ENCODE measurements at regions not wholly inside any gene's neighbourhood (a gene's known extent, or its start where the extent isn't known, plus 50 kb on each side); places are given as distances from the start of the nearest gene placed in this dataset.

GRCh38 chr1:104906141-104906540, 1156.4 kb downstream of the AMY1C start:
- H3K79me2 ChIP-seq (ENCODE audit: insufficient read depth, low read length) = no peaks in the 10 kb centered on the region
- no peaks in the 10 kb centered on the region for H3K27me3 ChIP-seq (ENCODE audit: insufficient read depth, low read length)
- no peaks in the 10 kb centered on the region for H3K23me2 ChIP-seq (ENCODE audit: insufficient read length, low read depth, low read length, poor library complexity, severe bottlenecking)
- H4K8ac ChIP-seq (replicated peaks; ENCODE audit: insufficient read length, low read depth, low read length) = no peak overlapping the region
- H3K27me3 Mint-ChIP-seq (ENCODE audit: low read depth) = no peaks in the 10 kb centered on the region; the same call in 1 of the 2 replicates
- H3K56ac ChIP-seq (ENCODE audit: insufficient read length, low read depth, low read length) = no peak overlapping the region
- no peak overlapping the region for H3K4me2 ChIP-seq (ENCODE audit: insufficient read depth, insufficient read length, low read length)
- TF ChIP-seq, protein P1, sequence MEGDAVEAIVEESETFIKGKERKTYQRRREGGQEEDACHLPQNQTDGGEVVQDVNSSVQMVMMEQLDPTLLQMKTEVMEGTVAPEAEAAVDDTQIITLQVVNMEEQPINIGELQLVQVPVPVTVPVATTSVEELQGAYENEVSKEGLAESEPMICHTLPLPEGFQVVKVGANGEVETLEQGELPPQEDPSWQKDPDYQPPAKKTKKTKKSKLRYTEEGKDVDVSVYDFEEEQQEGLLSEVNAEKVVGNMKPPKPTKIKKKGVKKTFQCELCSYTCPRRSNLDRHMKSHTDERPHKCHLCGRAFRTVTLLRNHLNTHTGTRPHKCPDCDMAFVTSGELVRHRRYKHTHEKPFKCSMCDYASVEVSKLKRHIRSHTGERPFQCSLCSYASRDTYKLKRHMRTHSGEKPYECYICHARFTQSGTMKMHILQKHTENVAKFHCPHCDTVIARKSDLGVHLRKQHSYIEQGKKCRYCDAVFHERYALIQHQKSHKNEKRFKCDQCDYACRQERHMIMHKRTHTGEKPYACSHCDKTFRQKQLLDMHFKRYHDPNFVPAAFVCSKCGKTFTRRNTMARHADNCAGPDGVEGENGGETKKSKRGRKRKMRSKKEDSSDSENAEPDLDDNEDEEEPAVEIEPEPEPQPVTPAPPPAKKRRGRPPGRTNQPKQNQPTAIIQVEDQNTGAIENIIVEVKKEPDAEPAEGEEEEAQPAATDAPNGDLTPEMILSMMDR (conservative IDR thresholded peaks at IDR 0.05) = no peak
- no peak overlapping the region for H2BK120ac ChIP-seq (ENCODE audit: low read depth, low read length, poor library complexity, severe bottlenecking)
- H3K18ac ChIP-seq (ENCODE audit: insufficient read length, low read depth, low read length) = no peak overlapping the region
- H4K91ac ChIP-seq (ENCODE audit: insufficient read length, low read depth, low read length) = no peak overlapping the region
- no peak overlapping the region for H3K4ac ChIP-seq (ENCODE audit: low read depth, low read length)
- no peak overlapping the region for H2BK15ac ChIP-seq (ENCODE audit: low read depth, low read length)
- H3K27ac ChIP-seq (ENCODE audit: insufficient read length, low read depth, low read length) = no peak overlapping the region
- no peaks in the 10 kb centered on the region for H3K4me1 Mint-ChIP-seq
- no peaks in the 10 kb centered on the region for H3K4me1 ChIP-seq (ENCODE audit: insufficient read depth, low read length)
- no peaks in the 10 kb centered on the region for H3K79me1 ChIP-seq (ENCODE audit: insufficient read depth, low read depth, low read length, poor library complexity, severe bottlenecking)
- no peak overlapping the region for H3K14ac ChIP-seq (ENCODE audit: insufficient read depth, low read length)
- WGBS (ENCODE audit: extremely low coverage, insufficient read length, low lambda C conversion rate) = no CpG with 5 or more reads among the region's 2 CpGs
- peaks cover 6 to 11% of the 10 kb centered on the region in 2 experiments; a peak in 4 of 5 replicates for H3K9me3 Mint-ChIP-seq
- no peak for DNase-seq
- no peak overlapping the region for H2BK20ac ChIP-seq (ENCODE audit: low read depth, low read length, poor library complexity, severe bottlenecking)
- H3K23ac ChIP-seq (ENCODE audit: insufficient read length, low read depth, low read length) = no peak overlapping the region
- no peak overlapping the region for H3K9ac ChIP-seq (ENCODE audit: extremely low read depth, insufficient read length, low read length)
- H2BK12ac ChIP-seq (ENCODE audit: insufficient read length, low read depth, low read length) = no peak overlapping the region
- no peak overlapping the region for H2BK5ac ChIP-seq (ENCODE audit: insufficient read length, low read length)
- H4K20me1 ChIP-seq (ENCODE audit: control insufficient read depth, insufficient read depth, insufficient read length) = no peaks in the 10 kb centered on the region
- no peak overlapping the region for H2AK5ac ChIP-seq (ENCODE audit: insufficient read length, low read length)
- no peaks in the 10 kb centered on the region for H3K9me3 ChIP-seq (ENCODE audit: control insufficient read depth, low read depth, low read length)
- no peak overlapping the region for H3K27ac Mint-ChIP-seq
- no peak overlapping the region for H3T11ph ChIP-seq (ENCODE audit: low read length)
- peaks cover 0 to 8% (median 0%) of the 10 kb centered on the region in 3 experiments; a peak in 2 of 7 replicates for H3K36me3 Mint-ChIP-seq (ENCODE audit: insufficient read depth in 1 of 3, low read depth in 3 of 3)
- no peak overlapping the region for H2AFZ ChIP-seq (ENCODE audit: low read length)
- no peak overlapping the region for H3K4me3 Mint-ChIP-seq
- no peak overlapping the region for H4K5ac ChIP-seq (ENCODE audit: insufficient read length, low read depth, low read length)

All from H9 (cell line).